ENCODE measurements at regions not wholly inside any gene's neighbourhood (a gene's known extent, or its start where the extent isn't known, plus 50 kb on each side); places are given as distances from the start of the nearest gene placed in this dataset.
A peak's percentile ranks its signal among the peaks of the same experiment; 100 is the strongest.

GRCh38 chr6:98471444-98471843, 362.9 kb upstream of the POU3F2 start:
- H3K9me3 ChIP-seq = no peaks in the 10 kb centered on the region
- no peaks in the 10 kb centered on the region for H3K36me3 ChIP-seq
- peaks cover 3% of the 10 kb centered on the region; the same call in 1 of the 2 replicates for H3K27me3 ChIP-seq
- no peak for TF ChIP-seq CTCF (IDR thresholded peaks at IDR 0.05; ENCODE audit: low read depth, low read length)
- no peak for DNase-seq
- H3K4me1 ChIP-seq = no peaks in the 10 kb centered on the region
- no peak overlapping the region for H3K4me3 ChIP-seq (ENCODE audit: low read depth, low read length)

- Histone ChIP-seq H3K4me1 (no peaks in the 10 kb centered on the region), H3K4me3 (ENCODE audit: low read depth, low read length) (no peak overlapping the region), H3K9me3 (no peaks in the 10 kb centered on the region), H3K27me3 (peaks cover 9% of the 10 kb centered on the region), H3K36me3 (no peaks in the 10 kb centered on the region)
- DNase-seq = no peak
- no peak for TF ChIP-seq CTCF (IDR thresholded peaks at IDR 0.05; ENCODE audit: low read depth, low read length)
Observed at GRCh38 chr6:98477231-98477630, 357.1 kb upstream of the POU3F2 start.

- TF ChIP-seq CTCF (IDR thresholded peaks at IDR 0.05; ENCODE audit: low read depth, low read length) = no peak
- Histone ChIP-seq H3K4me3 (ENCODE audit: low read depth, low read length) (no peak overlapping the region), H3K4me1 (no peaks in the 10 kb centered on the region; the same call in 1 of the 2 replicates), H3K27me3 (peaks cover 6% of the 10 kb centered on the region), H3K36me3 (no peaks in the 10 kb centered on the region), H3K9me3 (no peaks in the 10 kb centered on the region)
- no peak for DNase-seq
Observed at GRCh38 chr6:98484696-98485095, 349.7 kb upstream of the POU3F2 start.

- H3K4me1 ChIP-seq = no peaks in the 10 kb centered on the region; the same call in 1 of the 2 replicates
- no peaks in the 10 kb centered on the region; the same call in none of the 2 replicates for H3K27me3 ChIP-seq
- H3K4me3 ChIP-seq (ENCODE audit: low read depth, low read length) = no peak overlapping the region
- no peaks in the 10 kb centered on the region for H3K9me3 ChIP-seq
- no peaks in the 10 kb centered on the region for H3K36me3 ChIP-seq
- no peak for TF ChIP-seq CTCF (IDR thresholded peaks at IDR 0.05; ENCODE audit: low read depth, low read length)
- DNase-seq = no peak
Observed at GRCh38 chr6:98485593-98485992, 348.8 kb upstream of the POU3F2 start.

- no peaks in the 10 kb centered on the region; the same call in 1 of the 2 replicates for H3K4me1 ChIP-seq
- peak; percentile 39 for DNase-seq
- peak; percentile 50 for TF ChIP-seq CTCF (IDR thresholded peaks at IDR 0.05; ENCODE audit: low read depth, low read length)
- H3K36me3 ChIP-seq = no peaks in the 10 kb centered on the region
- H3K9me3 ChIP-seq = no peaks in the 10 kb centered on the region
- no peak overlapping the region for H3K4me3 ChIP-seq (ENCODE audit: low read depth, low read length)
- H3K27me3 ChIP-seq = no peaks in the 10 kb centered on the region; the same call in none of the 2 replicates
Observed at GRCh38 chr6:98486057-98486456, 348.3 kb upstream of the POU3F2 start.

GRCh38 chr6:98487612-98488011, 346.8 kb upstream of the POU3F2 start:
- no peak for DNase-seq
- Histone ChIP-seq H3K4me1 (no peaks in the 10 kb centered on the region; the same call in 1 of the 2 replicates), H3K4me3 (ENCODE audit: low read depth, low read length) (no peak overlapping the region), H3K27me3 (no peaks in the 10 kb centered on the region; the same call in none of the 2 replicates), H3K9me3 (no peaks in the 10 kb centered on the region), H3K36me3 (no peaks in the 10 kb centered on the region)
- no peak for TF ChIP-seq CTCF (IDR thresholded peaks at IDR 0.05; ENCODE audit: low read depth, low read length)
